ENCODE measurements at regions not wholly inside any gene's neighbourhood (a gene's known extent, or its start where the extent isn't known, plus 50 kb on each side); places are given as distances from the start of the nearest gene placed in this dataset.

GRCh38 chr1:216833509-216833908 lies 110.3 kb upstream of the ESRRG start:
- TF ChIP-seq CTCF (IDR thresholded peaks at IDR 0.05): no peak
- no peak for TF ChIP-seq POLR2A (IDR thresholded peaks at IDR 0.05)
